ENCODE measurements at regions not wholly inside any gene's neighbourhood (a gene's known extent, or its start where the extent isn't known, plus 50 kb on each side); places are given as distances from the start of the nearest gene placed in this dataset.

- DNase-seq (ENCODE audit: low spot score) = no peak
- FAIRE-seq = no peak
Measured at GRCh38 chr2:136245211-136245610, 127.3 kb upstream of the CXCR4 start.

GRCh38 chr2:136244536-136244885, 126.6 kb upstream of the CXCR4 start:
- FAIRE-seq (no peak), DNase-seq (ENCODE audit: low spot score) (no peak)

- FAIRE-seq (no peak), DNase-seq (ENCODE audit: low spot score) (no peak)
Measured at GRCh38 chr2:136243638-136244535, 125.9 kb upstream of the CXCR4 start.

- DNase-seq (ENCODE audit: low spot score) = no peak
- FAIRE-seq = no peak
Measured at GRCh38 chr2:136242687-136243277, 124.8 kb upstream of the CXCR4 start.

GRCh38 chr2:136242100-136242499, 124.2 kb upstream of the CXCR4 start:
- no peak for DNase-seq (ENCODE audit: low spot score)
- FAIRE-seq = no peak

GRCh38 chr2:136239079-136239685, 121.2 kb upstream of the CXCR4 start:
- DNase-seq (ENCODE audit: low spot score) (no peak), FAIRE-seq (no peak)

- peak; percentile 32 for DNase-seq (ENCODE audit: low spot score)
Measured at GRCh38 chr2:136238286-136239078, 120.5 kb upstream of the CXCR4 start.

GRCh38 chr2:136236019-136236418, 118.1 kb upstream of the CXCR4 start:
- FAIRE-seq = no peak
- peak; percentile 86 for DNase-seq (ENCODE audit: low spot score)

More at GRCh38 chr2:136238286-136239078, 120.5 kb upstream of the CXCR4 start:
- no peak for FAIRE-seq

- DNase-seq (ENCODE audit: low spot score) = no peak
- no peak for FAIRE-seq
Measured at GRCh38 chr2:136235546-136235945, 117.6 kb upstream of the CXCR4 start.

GRCh38 chr2:136234261-136234660, 116.3 kb upstream of the CXCR4 start:
- no peak for FAIRE-seq
- no peak for DNase-seq (ENCODE audit: low spot score)

- FAIRE-seq (no peak), DNase-seq (ENCODE audit: low spot score) (no peak)
Measured at GRCh38 chr2:136233298-136233697, 115.3 kb upstream of the CXCR4 start.

GRCh38 chr2:136232456-136233172, 114.7 kb upstream of the CXCR4 start:
- FAIRE-seq (no peak), DNase-seq (ENCODE audit: low spot score) (no peak)

- no peak for DNase-seq (ENCODE audit: low spot score)
- no peak for FAIRE-seq
Measured at GRCh38 chr2:136230464-136230863, 112.5 kb upstream of the CXCR4 start.

- DNase-seq (ENCODE audit: low spot score) (no peak), FAIRE-seq (no peak)
Measured at GRCh38 chr2:136226903-136227302, 109.0 kb upstream of the CXCR4 start.

GRCh38 chr2:136225950-136226835, 108.2 kb upstream of the CXCR4 start:
- DNase-seq (ENCODE audit: low spot score) = no peak
- no peak for FAIRE-seq

- no peak for FAIRE-seq
- DNase-seq (ENCODE audit: low spot score) = no peak
Measured at GRCh38 chr2:136223274-136223673, 105.3 kb upstream of the CXCR4 start.

GRCh38 chr2:136222862-136223261, 104.9 kb upstream of the CXCR4 start:
- no peak for FAIRE-seq

GRCh38 chr2:136221026-136221425, 103.1 kb upstream of the CXCR4 start:
- FAIRE-seq (no peak), DNase-seq (ENCODE audit: low spot score) (no peak)

More at GRCh38 chr2:136222862-136223261, 104.9 kb upstream of the CXCR4 start:
- no peak for DNase-seq (ENCODE audit: low spot score)

GRCh38 chr2:136219963-136220362, 102.0 kb upstream of the CXCR4 start:
- FAIRE-seq = no peak
- no peak for DNase-seq (ENCODE audit: low spot score)

GRCh38 chr2:136219341-136219740, 101.4 kb upstream of the CXCR4 start:
- no peak for DNase-seq (ENCODE audit: low spot score)
- FAIRE-seq = no peak

Measured in urothelium cell line (cell line).